ENCODE measurements at regions not wholly inside any gene's neighbourhood (a gene's known extent, or its start where the extent isn't known, plus 50 kb on each side); places are given as distances from the start of the nearest gene placed in this dataset.

DNA sequence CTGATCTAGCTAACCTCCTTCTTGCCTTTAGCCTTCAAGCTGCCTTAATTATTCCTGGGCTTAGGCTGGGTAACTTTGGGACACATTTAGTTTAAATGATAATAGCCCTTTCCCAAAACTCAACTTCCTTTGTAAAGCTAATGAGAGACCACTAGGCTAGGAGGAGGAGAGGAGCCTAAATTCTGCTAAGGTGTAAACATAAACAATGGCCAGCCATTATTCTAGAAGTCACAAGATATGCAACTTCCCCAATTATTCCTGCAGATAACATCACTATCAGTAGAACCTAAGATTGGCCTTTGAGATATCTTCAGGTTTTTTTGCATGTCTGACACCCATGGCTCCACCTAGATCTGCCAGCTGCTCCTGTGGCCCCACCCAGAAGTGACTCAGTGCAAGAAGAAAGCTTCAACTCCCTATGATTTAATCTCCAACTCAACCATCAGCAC, 131.2 kb upstream of the FAM20A start:
- Histone ChIP-seq H3K27me3 (ENCODE audit: control insufficient read depth in 5 of 5, insufficient read depth in 4 of 5, low read length in 5 of 5) (no peaks in the 10 kb centered on the region), H3K4me1 (ENCODE audit: control insufficient read depth in 5 of 5, insufficient read depth in 5 of 5, low read length in 5 of 5) (peaks cover 3 to 27% (median 19%) of the 10 kb centered on the region in 5 donors), H3K9ac (ENCODE audit: low read length in 5 of 5) (no peak overlapping the region), H3K4me3 (ENCODE audit: low read depth in 1 of 5, low read length in 5 of 5) (no peak overlapping the region), H3K9me3 (ENCODE audit: control insufficient read depth in 5 of 5, low read length in 5 of 5) (no peaks in the 10 kb centered on the region), H3K27ac (ENCODE audit: low read depth, low read length) (no peak overlapping the region), H3K36me3 (ENCODE audit: control insufficient read depth in 5 of 5, insufficient read depth in 5 of 5, low read length in 5 of 5) (no peaks in the 10 kb centered on the region)

GRCh38 chr17:68731465-68731864, 130.3 kb upstream of the FAM20A start:
- Histone ChIP-seq H3K27ac (ENCODE audit: low read depth, low read length) (no peak overlapping the region), H3K9ac (ENCODE audit: low read length in 5 of 5) (no peak overlapping the region), H3K9me3 (ENCODE audit: control insufficient read depth in 5 of 5, low read length in 5 of 5) (no peaks in the 10 kb centered on the region), H3K4me1 (ENCODE audit: control insufficient read depth in 5 of 5, insufficient read depth in 5 of 5, low read length in 5 of 5) (peaks cover 3 to 27% (median 19%) of the 10 kb centered on the region in 5 donors), H3K36me3 (ENCODE audit: control insufficient read depth in 5 of 5, insufficient read depth in 5 of 5, low read length in 5 of 5) (no peaks in the 10 kb centered on the region), H3K27me3 (ENCODE audit: control insufficient read depth in 5 of 5, insufficient read depth in 4 of 5, low read length in 5 of 5) (no peaks in the 10 kb centered on the region), H3K4me3 (ENCODE audit: low read depth in 1 of 5, low read length in 5 of 5) (no peak overlapping the region)

GRCh38 chr17:68719431-68719830, 118.3 kb upstream of the FAM20A start:
- H3K4me1 ChIP-seq (ENCODE audit: control insufficient read depth in 5 of 5, insufficient read depth in 5 of 5, low read length in 5 of 5): no peaks in the 10 kb centered on the region
- H3K27me3 ChIP-seq (ENCODE audit: control insufficient read depth in 5 of 5, insufficient read depth in 4 of 5, low read length in 5 of 5): no peaks in the 10 kb centered on the region

GRCh38 chr17:68718926-68719325, 117.8 kb upstream of the FAM20A start:
- no peak overlapping the region for H3K9ac ChIP-seq (ENCODE audit: low read length in 5 of 5)
- H3K36me3 ChIP-seq (ENCODE audit: control insufficient read depth in 5 of 5, insufficient read depth in 5 of 5, low read length in 5 of 5): no peaks in the 10 kb centered on the region
- no peaks in the 10 kb centered on the region for H3K27me3 ChIP-seq (ENCODE audit: control insufficient read depth in 5 of 5, insufficient read depth in 4 of 5, low read length in 5 of 5)
- H3K27ac ChIP-seq (ENCODE audit: low read depth, low read length): no peak overlapping the region
- H3K4me1 ChIP-seq (ENCODE audit: control insufficient read depth in 5 of 5, insufficient read depth in 5 of 5, low read length in 5 of 5): no peaks in the 10 kb centered on the region
- no peaks in the 10 kb centered on the region for H3K9me3 ChIP-seq (ENCODE audit: control insufficient read depth in 5 of 5, low read length in 5 of 5)
- H3K4me3 ChIP-seq (ENCODE audit: low read depth in 1 of 5, low read length in 5 of 5): no peak overlapping the region

More at GRCh38 chr17:68719431-68719830, 118.3 kb upstream of the FAM20A start:
- H3K4me3 ChIP-seq (ENCODE audit: low read depth in 1 of 5, low read length in 5 of 5): no peak overlapping the region
- H3K9ac ChIP-seq (ENCODE audit: low read length in 5 of 5): no peak overlapping the region
- no peak overlapping the region for H3K27ac ChIP-seq (ENCODE audit: low read depth, low read length)
- no peaks in the 10 kb centered on the region for H3K36me3 ChIP-seq (ENCODE audit: control insufficient read depth in 5 of 5, insufficient read depth in 5 of 5, low read length in 5 of 5)
- H3K9me3 ChIP-seq (ENCODE audit: control insufficient read depth in 5 of 5, low read length in 5 of 5): no peaks in the 10 kb centered on the region

DNA sequence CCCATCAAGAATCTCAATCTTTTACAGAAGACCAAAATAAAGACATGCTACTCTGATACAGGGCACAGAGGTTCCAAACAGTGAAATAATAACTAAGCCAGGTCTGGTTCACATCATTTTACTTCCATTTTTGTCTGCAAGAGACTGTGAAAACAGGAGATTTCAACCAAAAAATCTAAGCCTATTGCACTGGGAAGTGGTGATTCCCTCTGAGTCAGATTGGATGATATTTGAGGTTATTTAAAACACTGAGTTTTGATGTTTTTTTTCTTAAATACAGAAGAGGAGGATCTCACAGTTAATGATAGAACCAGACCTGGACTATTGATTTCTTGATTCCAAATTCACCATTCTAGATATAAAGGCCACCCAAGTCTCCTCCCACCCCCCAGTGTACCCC, 117.3 kb upstream of the FAM20A start:
- Histone ChIP-seq H3K27ac (ENCODE audit: low read depth, low read length) (no peak overlapping the region), H3K4me1 (ENCODE audit: control insufficient read depth in 5 of 5, insufficient read depth in 5 of 5, low read length in 5 of 5) (no peaks in the 10 kb centered on the region), H3K9me3 (ENCODE audit: control insufficient read depth in 5 of 5, low read length in 5 of 5) (no peaks in the 10 kb centered on the region), H3K36me3 (ENCODE audit: control insufficient read depth in 5 of 5, insufficient read depth in 5 of 5, low read length in 5 of 5) (no peaks in the 10 kb centered on the region), H3K4me3 (ENCODE audit: low read depth in 1 of 5, low read length in 5 of 5) (no peak overlapping the region), H3K27me3 (ENCODE audit: control insufficient read depth in 5 of 5, insufficient read depth in 4 of 5, low read length in 5 of 5) (no peaks in the 10 kb centered on the region), H3K9ac (ENCODE audit: low read length in 5 of 5) (no peak overlapping the region)

DNA sequence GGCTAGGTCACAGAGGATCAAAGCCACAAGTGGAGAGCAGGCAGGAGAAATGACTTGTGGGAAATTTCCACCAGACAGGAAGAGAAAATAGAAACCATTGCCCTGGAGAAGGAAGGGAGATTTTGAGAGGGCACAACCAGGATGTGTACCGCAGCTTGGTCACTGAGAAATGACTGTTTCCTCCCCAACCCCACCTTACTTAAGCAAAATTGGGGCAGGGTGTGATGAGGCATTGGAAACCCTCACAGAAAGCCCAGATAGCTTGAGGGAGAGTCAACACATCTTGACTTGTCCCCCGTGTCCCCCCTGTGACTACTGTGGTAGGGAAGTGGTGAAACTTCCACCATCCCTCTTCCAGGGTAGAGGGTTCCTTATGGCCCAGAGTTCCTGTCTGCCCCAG, 113.5 kb upstream of the FAM20A start:
- H3K4me1 ChIP-seq (ENCODE audit: control insufficient read depth in 5 of 5, insufficient read depth in 5 of 5, low read length in 5 of 5): no peaks in the 10 kb centered on the region

GRCh38 chr17:68711858-68712257, 110.7 kb upstream of the FAM20A start:
- Histone ChIP-seq H3K27ac (ENCODE audit: low read depth, low read length) (no peak overlapping the region), H3K4me3 (ENCODE audit: low read depth in 1 of 5, low read length in 5 of 5) (no peak overlapping the region), H3K36me3 (ENCODE audit: control insufficient read depth in 5 of 5, insufficient read depth in 5 of 5, low read length in 5 of 5) (no peaks in the 10 kb centered on the region), H3K27me3 (ENCODE audit: control insufficient read depth in 5 of 5, insufficient read depth in 4 of 5, low read length in 5 of 5) (peaks cover 0 to 3% (median 0%) of the 10 kb centered on the region in 5 donors), H3K9me3 (ENCODE audit: control insufficient read depth in 5 of 5, low read length in 5 of 5) (no peaks in the 10 kb centered on the region), H3K9ac (ENCODE audit: low read length in 5 of 5) (no peak overlapping the region), H3K4me1 (ENCODE audit: control insufficient read depth in 5 of 5, insufficient read depth in 5 of 5, low read length in 5 of 5) (peaks cover 0 to under 1% (median 0%) of the 10 kb centered on the region in 5 donors)

More for the DNA sequence above, 113.5 kb upstream of the FAM20A start:
- H3K9ac ChIP-seq (ENCODE audit: low read length in 5 of 5): no peak overlapping the region
- no peaks in the 10 kb centered on the region for H3K9me3 ChIP-seq (ENCODE audit: control insufficient read depth in 5 of 5, low read length in 5 of 5)
- H3K36me3 ChIP-seq (ENCODE audit: control insufficient read depth in 5 of 5, insufficient read depth in 5 of 5, low read length in 5 of 5): no peaks in the 10 kb centered on the region
- no peak overlapping the region for H3K4me3 ChIP-seq (ENCODE audit: low read depth in 1 of 5, low read length in 5 of 5)
- H3K27me3 ChIP-seq (ENCODE audit: control insufficient read depth in 5 of 5, insufficient read depth in 4 of 5, low read length in 5 of 5): peaks cover 0 to 3% (median 0%) of the 10 kb centered on the region in 5 donors
- H3K27ac ChIP-seq (ENCODE audit: low read depth, low read length): no peak overlapping the region

GRCh38 chr17:68710976-68711375, 109.8 kb upstream of the FAM20A start:
- Histone ChIP-seq H3K4me1 (ENCODE audit: control insufficient read depth in 5 of 5, insufficient read depth in 5 of 5, low read length in 5 of 5) (peaks cover 0 to 9% (median 5%) of the 10 kb centered on the region in 5 donors), H3K9me3 (ENCODE audit: control insufficient read depth in 5 of 5, low read length in 5 of 5) (no peaks in the 10 kb centered on the region), H3K36me3 (ENCODE audit: control insufficient read depth in 5 of 5, insufficient read depth in 5 of 5, low read length in 5 of 5) (no peaks in the 10 kb centered on the region), H3K4me3 (ENCODE audit: low read depth in 1 of 5, low read length in 5 of 5) (no peak overlapping the region), H3K9ac (ENCODE audit: low read length in 5 of 5) (no peak overlapping the region), H3K27ac (ENCODE audit: low read depth, low read length) (no peak overlapping the region), H3K27me3 (ENCODE audit: control insufficient read depth in 5 of 5, insufficient read depth in 4 of 5, low read length in 5 of 5) (peaks cover 0 to 3% (median 0%) of the 10 kb centered on the region in 5 donors)

- H3K9ac ChIP-seq (ENCODE audit: low read length in 5 of 5): no peak overlapping the region
Observed at GRCh38 chr17:68710035-68710780, 109.0 kb upstream of the FAM20A start.

DNA sequence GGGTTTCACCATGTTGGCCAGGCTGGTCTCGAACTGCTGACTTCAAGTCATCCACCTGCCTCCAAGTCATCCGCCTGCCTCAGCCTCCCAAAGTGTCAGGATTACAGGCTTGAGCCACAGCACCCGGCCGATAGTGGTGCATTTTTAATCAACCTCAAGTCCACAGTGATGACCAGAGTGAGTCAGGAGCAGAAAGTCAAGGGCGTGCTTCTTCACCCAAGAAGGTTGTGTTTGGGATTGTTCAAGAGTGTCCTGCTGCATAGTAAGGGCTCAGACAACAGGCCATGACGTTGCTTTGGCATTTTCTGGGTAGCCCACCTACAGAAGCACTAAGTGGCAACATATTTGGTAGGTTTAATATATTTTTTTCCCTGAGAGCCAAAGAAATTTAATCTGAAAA, 108.3 kb upstream of the FAM20A start:
- Histone ChIP-seq H3K4me1 (ENCODE audit: control insufficient read depth in 5 of 5, insufficient read depth in 5 of 5, low read length in 5 of 5) (peaks cover 2 to 15% (median 8%) of the 10 kb centered on the region in 5 donors), H3K27ac (ENCODE audit: low read depth, low read length) (no peak overlapping the region), H3K36me3 (ENCODE audit: control insufficient read depth in 5 of 5, insufficient read depth in 5 of 5, low read length in 5 of 5) (no peaks in the 10 kb centered on the region), H3K4me3 (ENCODE audit: low read depth in 1 of 5, low read length in 5 of 5) (no peak overlapping the region), H3K9me3 (ENCODE audit: control insufficient read depth in 5 of 5, low read length in 5 of 5) (no peaks in the 10 kb centered on the region), H3K9ac (ENCODE audit: low read length in 5 of 5) (no peak overlapping the region), H3K27me3 (ENCODE audit: control insufficient read depth in 5 of 5, insufficient read depth in 4 of 5, low read length in 5 of 5) (peaks cover 0 to 3% (median 0%) of the 10 kb centered on the region in 5 donors)

More at GRCh38 chr17:68710035-68710780, 109.0 kb upstream of the FAM20A start:
- Histone ChIP-seq H3K9me3 (ENCODE audit: control insufficient read depth in 5 of 5, low read length in 5 of 5) (no peaks in the 10 kb centered on the region), H3K4me3 (ENCODE audit: low read depth in 1 of 5, low read length in 5 of 5) (peak overlapping the region in 1 of 5 donors; percentile 1), H3K36me3 (ENCODE audit: control insufficient read depth in 5 of 5, insufficient read depth in 5 of 5, low read length in 5 of 5) (no peaks in the 10 kb centered on the region), H3K27me3 (ENCODE audit: control insufficient read depth in 5 of 5, insufficient read depth in 4 of 5, low read length in 5 of 5) (peaks cover 0 to 3% (median 0%) of the 10 kb centered on the region in 5 donors), H3K27ac (ENCODE audit: low read depth, low read length) (no peak overlapping the region), H3K4me1 (ENCODE audit: control insufficient read depth in 5 of 5, insufficient read depth in 5 of 5, low read length in 5 of 5) (peaks cover 2 to 14% (median 8%) of the 10 kb centered on the region in 5 donors)

All from subcutaneous abdominal adipose tissue (tissue), 5 donors.